NCI-H69 (cell line): ENCODE measurements at regions not wholly inside any gene's neighbourhood (a gene's known extent, or its start where the extent isn't known, plus 50 kb on each side); places are given as distances from the start of the nearest gene placed in this dataset.

Experiments used
- DNase-seq: peaks from one replicate; lab custom pipeline; 2025; lab: John Stamatoyannopoulos, UW

DNA sequence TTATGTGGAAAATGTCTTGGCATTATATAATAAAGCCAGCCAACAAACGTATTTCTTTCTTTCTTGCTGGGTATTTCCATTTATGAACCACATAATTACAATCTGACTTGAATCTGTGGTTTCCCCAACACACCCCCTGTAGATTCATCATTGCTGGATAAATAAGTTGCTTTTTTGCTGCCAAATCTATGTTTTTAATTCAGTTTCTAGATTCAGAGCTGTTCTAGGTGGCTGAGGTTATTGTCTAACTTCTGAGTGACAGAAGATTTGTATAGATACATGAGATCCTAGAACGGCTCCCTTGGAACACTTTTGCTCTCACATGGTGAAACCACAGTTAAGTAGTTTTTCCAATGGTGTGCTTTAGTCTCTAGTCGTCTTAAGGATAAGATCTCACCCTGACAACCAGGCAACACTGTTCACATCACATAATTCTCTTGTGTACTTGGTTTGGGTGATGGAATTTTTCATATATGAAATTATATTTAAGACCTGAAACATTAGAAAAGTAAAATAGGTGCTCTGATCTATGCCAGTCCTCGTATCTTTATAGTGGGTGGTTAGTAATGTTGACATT, 239.1 kb downstream of the KLF12 start:
- no peak for DNase-seq

DNA sequence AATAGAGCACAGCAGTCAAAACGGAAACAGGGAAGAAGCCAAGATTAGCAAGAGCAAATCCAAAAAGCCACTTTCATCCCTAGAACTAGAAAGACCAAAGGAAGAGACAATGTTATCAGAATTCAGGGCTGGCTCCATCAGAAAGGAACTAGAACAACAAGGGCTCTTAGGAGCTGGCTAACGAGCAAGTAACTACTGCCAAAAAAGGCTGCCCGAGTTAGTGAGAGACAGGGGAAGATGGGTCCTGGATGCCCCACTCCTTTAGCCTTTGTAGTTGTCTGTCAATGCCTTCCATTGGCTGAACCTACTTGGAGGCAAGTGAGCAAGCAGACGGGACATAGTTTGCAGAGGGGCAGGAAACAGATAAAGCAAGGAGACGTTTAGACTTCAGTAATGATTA, 240.4 kb downstream of the KLF12 start:
- DNase-seq = peak; percentile 18

DNA sequence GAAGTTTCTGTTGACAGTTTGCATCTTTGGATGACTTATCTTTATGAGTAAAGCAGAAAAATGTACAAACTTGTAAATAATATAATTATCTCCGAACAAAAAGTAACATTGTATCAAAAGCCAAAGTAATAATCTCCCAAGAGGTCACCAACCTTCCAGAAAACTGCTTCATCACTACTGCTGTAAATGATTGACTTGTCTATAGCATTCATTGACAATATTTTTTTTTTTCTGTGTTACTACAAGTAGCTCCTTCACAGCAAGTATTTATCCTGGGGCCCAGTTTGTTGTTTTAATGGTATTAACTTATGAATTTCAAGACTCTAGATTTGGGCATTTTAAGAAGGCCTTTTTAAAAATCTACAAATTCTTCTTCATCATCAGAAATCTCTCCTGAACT, 242.4 kb downstream of the KLF12 start:
- no peak for DNase-seq

DNA sequence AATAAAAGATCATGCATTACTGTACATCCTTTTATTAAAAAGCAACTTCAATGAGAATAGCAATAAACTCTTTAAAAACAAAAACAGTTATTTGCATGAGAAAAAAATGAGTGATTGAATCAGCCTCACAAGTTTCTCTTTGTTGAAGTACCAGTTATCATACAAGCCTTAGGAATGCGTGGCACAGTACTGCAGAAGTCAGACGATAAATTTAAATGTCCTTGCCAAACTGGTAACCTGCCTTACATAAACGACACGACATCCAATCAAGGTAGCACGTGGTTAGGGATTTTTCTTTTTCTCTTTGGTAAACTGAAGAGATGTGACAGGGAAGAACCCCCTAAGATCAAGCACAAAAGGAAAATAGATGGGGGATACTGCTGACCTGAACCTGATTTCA, 251.0 kb downstream of the KLF12 start:
- DNase-seq = no peak

DNA sequence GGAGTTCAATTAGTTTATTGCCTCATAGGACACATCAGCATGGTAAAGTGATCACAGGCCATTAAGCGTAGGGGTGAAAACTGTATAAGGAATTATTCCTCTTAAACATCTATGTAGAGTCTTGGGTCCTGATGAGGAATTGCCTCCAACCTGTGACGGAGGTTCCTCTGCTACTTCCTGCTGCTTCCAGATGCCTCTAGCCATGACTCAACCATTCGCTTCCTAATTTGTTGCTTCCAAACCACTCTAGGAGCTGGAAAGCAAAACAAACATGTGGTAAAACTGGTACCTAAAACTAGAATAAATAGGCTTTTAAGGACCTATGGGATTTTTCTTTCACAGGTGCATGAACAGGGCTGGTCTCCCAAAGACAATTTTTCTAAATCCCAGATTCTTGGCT, 253.8 kb downstream of the KLF12 start:
- DNase-seq = peak; percentile 59

DNA sequence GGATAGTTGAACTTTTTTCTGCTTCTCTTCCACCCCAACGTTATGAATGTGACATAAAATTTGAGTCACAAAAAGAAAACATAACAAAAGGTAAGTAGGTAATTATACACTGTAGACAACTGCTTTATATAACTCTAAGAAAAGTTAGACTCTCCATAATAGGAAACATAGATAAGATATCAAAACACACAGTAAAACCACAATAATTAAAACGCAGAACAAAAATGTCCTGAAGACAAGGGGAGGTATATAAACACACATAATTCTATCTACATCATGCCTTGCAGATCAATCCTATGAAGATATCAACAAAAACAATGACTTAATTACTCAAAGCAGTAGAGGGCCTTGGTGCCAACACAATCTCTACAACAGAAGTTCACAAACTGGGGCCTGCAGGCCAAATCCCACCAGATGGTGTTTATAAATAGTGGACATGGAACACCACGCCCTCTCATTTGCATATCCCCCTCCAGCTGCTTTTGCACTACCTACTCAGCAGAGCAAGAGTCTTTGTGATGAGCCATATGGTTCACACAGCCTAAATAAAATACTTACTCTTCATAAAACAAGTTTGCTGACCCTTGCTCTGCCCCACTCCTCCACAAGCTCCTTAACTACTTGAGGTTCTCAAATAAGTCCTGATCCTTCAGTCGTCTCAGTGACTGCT, 254.7 kb downstream of the KLF12 start:
- peak; percentile 76 for DNase-seq

DNA sequence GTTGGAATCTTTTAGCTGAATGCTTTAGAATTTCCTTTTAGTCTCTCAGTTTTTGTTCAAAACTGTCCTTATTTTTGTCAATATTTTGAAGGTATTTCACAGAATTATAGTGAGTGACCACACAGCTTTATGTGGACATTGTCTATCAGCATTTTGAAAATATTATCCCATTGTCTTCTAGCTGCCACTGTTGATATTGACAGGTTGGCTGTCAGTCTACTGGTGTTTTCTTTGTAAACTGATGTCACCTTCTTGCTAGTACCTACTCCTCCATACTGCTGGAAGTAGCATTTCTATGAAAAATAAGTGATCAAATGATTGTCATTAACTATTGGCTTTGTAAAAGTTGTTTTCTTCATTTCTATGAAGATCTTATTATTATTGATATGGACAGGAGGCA, 256.8 kb downstream of the KLF12 start:
- DNase-seq = no peak

DNA sequence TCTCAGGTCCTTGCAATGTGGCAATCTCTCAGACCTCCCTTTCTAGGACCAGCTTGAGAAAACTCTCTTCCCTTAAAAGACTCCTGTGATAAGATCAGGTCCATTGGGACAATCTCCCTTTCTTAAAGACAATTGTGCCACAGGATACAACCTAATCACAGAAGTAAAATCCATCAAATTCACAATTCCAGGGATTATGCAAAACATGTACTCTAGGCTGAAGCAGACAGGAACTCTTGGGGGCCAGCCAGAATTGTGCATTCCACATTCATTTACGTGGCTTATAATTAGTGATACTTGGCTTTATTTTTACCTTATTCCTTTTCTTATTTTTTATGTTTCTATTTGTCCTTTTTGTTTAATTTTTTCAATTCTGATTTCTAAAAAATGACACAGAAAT, 257.9 kb downstream of the KLF12 start:
- DNase-seq = no peak

DNA sequence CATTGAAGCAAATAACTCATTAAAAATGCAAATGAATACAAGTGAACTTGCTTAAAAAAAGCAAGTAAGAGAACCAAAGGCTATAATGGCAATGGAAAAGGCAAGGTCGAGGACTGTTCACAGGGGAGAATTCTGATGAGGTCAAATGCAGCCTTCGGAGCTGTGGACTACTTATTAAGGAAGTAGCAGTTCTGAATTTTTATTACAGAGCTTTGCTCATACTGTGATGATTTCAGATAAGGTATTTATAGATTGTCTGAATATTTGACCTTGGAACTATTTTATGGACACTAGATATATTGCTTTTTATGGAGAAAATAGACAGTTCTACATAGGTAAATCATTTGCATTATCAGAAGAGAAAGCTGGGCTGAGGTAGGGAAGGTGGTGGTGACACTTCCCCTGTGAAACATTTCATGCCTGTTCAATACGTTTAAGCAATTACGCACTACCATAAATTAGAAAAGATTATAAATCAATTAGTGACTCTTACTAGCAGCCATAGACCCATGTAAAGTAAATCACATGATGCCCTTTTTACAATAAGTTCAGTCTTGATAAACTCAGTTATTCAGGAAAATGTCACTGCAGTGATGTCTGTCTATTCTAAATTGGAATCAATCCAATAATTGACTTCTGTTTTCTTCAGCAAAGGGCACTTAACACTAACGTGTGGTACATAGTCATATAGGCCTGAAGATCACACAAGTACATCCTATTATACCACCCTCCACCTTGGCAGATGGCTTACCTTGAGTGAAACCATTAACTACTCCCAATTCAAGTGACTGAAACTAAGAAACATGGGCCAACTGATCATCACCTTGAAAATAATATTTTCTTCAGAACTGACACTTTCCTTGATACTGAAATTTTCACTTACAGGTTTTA, 260.0 kb downstream of the KLF12 start:
- DNase-seq = peak; percentile 45

DNA sequence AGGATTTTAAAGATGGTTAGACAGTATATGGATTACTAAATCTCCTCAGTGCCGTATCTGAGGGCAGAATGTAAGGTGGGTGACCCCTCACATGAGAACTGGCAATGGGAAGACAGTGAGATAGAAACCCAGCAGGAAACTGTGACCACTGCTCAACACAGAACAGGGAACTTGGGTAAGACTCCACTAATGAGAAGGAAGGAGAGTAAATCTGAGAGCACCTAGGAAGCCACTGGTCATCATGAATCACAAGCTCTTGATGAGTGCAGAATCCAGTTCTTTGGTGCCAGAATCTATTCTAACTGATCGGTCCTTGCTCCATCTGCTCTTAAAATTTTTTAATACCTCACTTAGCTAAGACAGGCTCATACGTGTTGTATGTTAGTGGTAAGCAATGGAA, 261.8 kb downstream of the KLF12 start:
- no peak for DNase-seq

DNA sequence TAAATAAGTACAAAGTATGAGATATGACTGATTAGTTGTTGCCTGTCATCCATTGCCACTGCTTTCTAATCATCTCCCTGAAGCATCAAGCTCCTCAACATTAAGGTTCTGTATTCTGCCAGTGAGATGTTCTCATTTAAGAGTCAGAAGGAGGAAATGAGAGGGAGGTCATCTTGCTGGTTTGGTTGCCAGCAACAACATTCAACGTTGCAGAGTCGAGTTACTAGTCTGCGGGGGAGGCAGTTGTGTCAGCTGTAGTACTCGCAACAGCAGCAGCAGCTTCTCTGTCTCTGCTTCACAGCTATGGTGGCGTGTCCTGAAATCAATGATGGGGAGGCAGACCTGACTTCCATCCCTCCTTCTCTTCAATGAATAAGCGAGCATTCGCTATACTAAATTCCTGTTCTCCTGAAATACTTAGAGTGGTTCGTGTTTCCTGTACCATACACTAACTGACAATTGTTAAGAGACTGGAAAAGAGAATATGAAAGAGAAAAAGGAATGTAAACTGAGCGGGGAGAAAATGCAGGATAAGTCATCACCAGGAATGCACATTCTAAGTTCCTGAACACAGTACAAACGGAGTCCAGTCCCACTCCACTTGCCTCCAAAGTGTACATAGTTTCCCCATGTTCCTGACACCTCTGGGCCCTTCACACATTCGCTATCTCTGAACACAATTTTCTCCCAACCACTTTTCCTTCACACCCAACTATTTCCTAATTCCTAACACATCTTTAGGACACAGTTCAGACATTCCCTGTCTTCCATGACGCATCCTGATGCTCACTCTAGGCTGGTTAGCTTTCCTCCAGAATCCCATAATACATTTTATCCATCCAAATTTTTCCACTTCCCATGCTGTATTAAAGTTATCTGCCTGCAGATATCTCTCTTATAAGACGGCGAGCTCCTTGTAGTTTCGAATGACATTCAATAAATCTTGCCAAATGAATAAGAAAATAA, 263.0 kb downstream of the KLF12 start:
- peak; percentile 9 for DNase-seq

DNA sequence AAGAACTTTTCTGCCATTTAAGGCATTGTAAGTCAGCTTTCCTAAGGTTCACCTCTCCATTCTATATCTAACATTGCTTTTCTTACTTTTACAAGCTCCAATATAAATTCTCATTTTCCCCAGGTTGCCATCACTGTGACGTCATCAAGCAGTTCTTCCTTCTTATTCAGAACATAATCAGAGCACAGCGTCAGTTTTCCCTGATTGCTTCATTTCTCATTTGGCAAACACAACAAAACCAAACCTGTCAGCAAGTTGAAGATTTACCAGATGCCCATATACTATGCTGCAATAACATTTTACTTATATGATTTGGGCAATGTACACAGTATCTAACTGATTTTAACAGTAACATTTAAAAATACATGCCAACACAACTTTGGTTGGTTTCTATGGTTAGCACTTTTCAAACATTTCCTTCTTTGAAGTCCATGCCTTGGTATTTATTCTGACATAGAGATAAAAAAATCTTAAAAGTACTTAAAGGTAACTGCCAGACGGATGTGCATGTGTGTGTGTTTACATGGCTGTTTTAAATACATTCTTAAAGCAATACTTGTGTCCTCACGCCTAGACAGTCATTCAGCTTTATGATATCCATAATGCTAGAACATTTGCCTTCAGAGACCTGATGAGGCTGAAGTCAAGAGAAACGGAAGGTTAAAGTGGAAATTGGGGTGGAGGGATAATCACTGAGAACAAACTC, 264.0 kb downstream of the KLF12 start:
- no peak for DNase-seq

DNA sequence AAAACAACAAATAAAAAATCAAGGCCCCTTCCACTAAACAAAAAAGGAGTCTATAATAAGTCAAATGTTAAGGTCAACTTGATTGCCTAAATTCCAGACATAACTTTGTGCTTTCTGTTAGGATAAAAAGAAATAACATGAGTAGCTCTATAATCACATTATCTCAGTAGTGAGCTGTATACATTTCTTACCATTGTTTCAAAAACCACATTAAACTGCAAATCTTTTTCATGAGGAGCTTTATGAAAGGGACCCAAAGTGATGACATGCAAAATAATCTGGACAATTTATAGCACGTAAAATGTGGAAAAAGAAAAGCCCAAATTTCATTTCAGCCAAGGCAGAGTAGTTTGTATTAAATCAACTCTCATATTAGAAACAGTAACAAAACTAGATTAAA, 269.2 kb downstream of the KLF12 start:
- no peak for DNase-seq

DNA sequence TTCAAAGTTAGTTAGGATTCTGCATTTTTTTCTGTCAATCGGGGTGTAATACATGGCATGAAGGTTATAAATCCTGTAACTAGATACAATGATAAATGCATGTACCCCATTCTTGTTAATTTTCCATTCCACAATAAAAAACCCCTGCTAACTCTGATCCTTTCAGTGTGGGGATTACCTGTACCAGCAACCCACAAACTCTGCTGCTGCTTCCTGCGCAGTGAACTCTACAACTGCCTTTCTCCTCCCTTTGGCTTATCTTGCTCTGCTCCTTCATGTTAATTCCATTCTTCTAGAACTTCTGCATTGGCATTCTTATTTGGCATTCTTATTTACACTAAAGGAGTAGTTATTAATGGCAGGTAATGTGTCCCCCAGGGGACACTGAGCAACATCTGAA, 273.1 kb downstream of the KLF12 start:
- no peak for DNase-seq

DNA sequence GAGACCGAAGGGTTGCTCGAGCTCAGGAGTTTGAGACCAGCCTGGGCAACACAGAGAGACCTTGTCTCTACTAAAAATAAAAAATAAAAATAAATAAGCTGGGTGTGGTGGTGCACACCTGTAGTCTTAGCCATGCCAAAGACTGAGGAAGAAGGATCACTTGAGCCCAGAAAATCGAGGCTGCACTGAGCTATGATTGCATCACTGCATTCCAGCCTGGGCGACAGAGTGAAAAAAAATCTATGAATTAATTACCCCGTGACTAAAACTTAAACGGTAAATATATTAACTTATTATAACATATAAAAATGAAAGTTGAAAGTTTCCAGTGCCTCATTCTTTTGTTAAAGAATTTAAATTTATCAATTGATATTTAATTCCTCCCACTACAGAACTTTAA, 273.7 kb downstream of the KLF12 start:
- no peak for DNase-seq

DNA sequence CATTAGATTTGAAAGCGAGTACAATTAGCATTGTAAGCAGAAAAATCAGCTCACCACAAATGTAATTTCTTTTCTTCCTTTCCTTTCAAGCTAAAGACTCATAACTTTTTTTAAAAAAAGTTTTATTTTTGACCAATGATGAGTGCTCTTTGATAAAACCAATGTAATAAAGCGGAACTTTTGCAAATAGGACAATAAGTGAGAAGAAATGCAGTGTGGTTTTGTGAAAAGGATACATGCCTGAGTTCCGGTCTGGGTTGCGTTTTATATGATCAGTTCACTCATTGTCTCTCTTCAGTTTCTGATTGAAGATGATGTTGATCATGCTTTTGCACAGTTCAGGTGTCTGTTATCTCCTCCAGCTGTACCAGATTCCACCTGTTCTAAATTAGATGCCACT, 274.4 kb downstream of the KLF12 start:
- no peak for DNase-seq

DNA sequence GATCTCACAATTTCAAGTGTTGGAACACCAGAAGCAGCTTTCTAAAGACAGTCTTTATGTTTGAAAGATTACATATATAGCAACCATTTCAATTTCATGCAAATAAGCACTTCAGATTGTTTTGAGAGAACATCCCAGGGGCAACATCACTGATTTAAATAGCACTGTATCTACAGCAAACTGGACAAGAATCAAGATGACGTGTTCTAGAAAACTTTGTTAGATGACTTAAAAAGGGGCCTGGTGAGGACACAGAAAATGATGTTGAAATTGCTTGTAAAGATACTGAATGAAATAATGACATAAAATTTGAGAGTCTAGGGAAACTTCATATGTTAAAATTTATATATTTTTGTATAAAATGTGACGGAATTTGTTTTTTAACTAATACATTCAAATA, 277.1 kb downstream of the KLF12 start:
- DNase-seq = no peak

DNA sequence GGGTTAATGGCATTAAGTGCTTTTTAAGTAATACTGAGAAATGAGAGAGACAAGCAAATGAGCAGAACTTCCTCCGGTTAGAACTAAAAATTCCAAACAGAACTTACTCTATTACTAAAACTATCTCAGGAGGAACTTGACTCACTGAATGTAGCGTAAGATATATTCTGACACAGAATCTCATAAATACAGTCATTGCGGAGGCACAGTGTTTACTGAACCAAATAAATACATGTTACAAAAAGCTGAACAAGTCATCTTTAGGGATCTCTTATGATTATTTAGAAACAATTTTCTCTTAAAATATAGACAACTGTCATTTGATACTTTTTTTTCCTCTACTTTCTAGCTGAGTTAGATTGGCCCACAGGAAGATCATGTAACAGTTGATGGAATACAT, 283.1 kb downstream of the KLF12 start:
- no peak for DNase-seq

DNA sequence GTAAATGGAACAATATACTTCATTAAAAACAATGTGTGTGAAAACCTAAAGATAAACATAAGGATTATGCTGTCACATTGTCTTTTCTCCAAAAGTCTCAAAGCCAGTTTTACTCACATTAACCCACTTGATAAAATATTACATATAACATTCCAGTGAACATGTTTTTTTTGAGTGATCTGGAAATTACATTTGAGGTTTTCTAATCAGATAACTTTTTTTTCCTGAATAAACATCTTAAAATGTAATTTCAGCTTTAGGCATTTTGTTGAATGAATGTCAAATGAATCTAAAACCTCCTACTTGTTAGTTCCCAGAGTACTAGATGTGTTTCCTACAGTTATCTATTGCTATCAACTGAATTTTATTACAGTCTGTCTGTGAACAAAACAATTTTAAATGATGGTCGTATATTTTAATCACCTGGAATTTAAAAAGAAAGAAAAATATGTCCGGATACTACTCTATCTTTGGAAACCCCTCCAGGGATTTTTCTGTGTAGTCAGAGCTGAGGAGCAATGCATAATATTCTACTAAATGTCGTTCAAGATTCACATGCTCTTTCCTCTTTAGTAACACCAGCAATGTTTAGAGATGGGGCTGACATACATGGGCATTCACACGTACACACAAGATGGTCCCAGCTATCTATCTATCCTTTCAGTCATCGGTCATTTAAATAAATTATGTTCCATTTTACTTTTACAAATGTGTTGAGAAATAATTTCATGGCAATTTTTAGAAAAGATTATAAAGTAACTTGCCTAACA, 283.9 kb downstream of the KLF12 start:
- DNase-seq = no peak

DNA sequence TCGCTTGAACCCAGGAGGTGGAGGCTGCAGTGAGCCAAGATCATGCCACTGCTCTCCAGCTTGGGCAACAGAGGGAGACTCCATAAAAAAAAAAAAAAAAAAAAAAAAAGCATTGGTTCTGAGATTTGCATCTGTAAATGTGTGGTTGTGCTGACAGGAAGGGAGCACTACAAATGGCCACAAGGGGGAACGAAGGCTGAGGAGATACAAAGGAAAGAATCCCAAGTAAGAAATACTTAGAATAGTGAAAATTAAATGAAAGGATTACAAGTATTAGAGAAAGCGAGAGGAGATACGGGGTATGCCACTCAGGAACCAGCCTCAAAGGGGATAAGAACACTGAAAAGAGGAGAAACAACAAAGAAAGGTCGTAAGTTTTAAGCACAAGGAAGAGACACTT, 284.9 kb downstream of the KLF12 start:
- DNase-seq = peak; percentile 60

DNA sequence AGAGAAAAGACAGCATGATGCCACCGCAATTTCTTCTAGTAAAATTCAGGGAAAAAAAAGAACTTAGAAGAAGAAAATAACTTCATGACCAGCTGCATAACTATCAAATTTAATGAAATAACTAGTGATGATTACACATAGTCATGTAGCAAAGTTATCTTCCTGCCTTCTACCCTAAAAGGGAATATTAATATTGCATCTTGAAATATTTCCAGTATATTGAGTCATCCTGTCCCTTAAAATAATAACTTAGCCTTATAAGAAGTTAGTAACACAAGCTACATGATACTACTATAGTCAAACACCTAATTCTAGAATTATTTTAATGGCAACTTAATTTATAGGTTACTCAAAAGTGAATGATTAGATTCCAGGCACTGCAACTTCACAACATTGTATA, 289.2 kb downstream of the KLF12 start:
- no peak for DNase-seq
